ENCODE measurements at regions not wholly inside any gene's neighbourhood (a gene's known extent, or its start where the extent isn't known, plus 50 kb on each side); places are given as distances from the start of the nearest gene placed in this dataset.

DNA sequence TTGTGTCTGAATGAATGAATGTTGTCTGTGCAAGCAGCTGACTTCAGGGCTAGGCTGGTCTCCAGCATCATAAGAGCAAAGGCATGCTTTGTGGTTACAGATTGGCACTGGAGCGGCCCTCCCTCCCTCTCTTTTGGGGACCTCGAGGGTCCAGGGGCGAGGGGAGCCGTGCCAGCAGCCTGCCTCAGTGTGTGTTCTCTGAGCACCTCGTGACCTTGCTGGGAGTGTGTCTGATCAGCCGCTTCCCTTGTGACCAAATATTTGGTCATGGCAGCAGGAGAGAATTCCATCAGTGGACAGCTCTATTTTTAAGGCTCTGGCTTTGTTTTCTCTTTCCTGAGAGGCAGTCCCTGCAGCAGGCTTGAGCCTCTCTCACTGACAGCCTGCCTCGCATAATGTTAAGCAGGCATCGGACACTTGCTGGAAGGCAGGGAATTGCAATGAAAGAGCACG, 329.7 kb downstream of the UQCRFS1 start:
- no peak overlapping the region for H3K4me3 ChIP-seq (ENCODE audit: low read length)
- no peak for TF ChIP-seq ZNF274 (IDR thresholded peaks at IDR 0.05; ENCODE audit: low read depth, low read length)

DNA sequence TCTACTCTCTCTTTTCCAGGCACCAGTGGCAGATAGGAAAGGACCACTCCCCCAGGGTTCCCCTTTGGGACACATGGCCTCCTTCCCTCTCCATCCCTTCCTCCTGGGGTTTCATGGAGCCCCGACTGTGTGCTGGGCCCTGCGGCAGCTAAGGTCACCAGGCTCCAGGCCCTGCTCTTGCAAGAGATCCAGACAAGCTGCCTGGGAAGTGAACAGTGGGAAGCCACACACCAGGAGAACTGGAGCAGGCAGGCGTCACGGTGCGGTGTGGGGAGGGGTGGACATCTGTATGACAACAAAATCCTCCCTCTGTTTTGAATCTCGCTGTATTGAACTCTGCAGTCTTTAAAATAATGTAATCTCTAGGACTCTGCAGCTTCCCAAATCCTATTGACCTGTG, 330.1 kb downstream of the UQCRFS1 start:
- no peak overlapping the region for H3K4me3 ChIP-seq (ENCODE audit: low read length)
- TF ChIP-seq ZNF274 (IDR thresholded peaks at IDR 0.05; ENCODE audit: low read depth, low read length) = no peak

DNA sequence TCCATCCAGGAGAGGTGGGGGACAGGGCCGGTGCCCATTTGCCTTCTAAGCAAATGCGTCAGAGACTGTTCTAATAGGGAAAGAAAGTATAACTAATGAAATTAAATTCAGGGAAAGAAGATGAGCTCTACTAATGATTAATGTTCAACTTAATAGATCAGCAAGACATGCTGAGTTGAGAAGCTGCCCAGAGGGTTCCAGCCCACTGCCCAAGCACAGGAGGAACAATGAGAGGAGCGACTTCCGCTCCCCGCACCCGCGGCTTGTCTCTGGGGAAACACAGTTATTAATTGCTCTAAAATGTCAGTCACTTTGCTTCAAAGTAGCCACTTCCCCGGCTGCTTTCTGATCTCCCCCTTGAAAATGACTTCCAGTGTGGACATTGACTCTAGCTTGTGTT, 331.3 kb downstream of the UQCRFS1 start:
- H3K4me3 ChIP-seq (ENCODE audit: low read length) = no peak overlapping the region
- TF ChIP-seq ZNF274 (IDR thresholded peaks at IDR 0.05; ENCODE audit: low read depth, low read length) = no peak

DNA sequence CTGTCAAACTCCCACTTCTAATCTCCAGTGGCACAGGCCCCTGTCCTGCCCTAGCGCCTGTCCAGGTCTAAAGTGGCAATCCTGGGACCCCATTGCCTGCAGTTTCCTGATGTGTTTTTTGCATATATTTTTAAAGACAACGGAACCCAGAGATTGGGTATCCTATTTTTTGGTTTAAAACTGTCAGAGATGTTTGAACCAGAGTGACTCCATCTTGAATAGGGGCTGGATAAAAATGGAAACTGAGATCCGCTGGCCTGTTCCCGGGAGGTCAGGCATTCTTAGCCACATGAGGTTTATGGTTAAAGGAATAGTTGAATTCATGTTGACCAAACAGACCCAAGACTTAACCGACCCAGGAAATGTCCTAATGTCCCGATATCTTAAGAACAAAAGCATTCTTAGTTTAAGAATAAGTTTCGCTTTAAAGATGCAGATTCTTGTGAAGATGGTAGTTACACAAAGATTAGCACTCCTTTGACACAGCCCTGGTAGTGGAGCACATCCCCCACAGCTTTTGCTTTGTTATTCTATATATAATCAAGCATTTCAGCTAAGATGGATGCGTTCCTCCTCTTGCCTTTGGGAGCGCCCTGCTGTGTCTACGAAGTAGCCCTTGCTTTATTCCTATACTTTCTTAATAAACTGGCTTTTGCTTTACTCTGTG, 332.1 kb downstream of the UQCRFS1 start:
- no peak overlapping the region for H3K4me3 ChIP-seq (ENCODE audit: low read length)

DNA sequence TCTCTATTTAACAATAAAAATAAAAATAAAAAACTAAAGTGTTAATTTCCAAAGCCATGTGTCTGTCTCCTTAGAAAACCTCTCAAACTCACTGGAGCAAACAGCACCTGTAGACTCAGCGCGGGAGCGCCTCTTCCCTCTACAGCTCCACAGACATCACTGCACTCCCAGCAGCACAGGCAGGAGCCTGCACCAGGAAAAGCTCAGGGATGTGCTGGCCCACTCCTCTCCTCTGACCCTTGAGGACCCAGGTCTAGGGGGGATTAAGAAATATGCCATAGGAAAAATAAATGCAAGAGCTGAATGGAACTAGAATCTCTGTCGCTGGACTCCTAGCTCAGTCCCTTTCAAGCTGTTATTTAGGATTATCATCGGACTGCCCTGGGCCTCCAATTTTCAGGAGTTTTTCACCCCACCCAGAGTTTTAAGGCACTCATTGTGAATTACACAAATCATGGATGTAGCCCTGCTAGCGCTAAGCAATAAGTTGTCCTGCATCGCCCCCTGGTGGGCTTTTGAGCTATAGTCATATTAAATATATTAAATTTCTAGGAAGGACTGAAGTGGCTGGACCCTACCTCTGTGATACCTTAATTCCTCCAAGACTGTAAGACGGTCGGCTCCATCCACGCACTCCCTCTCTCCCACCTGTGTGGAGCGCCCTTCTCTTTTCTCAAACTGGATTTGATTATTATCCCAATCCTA, 333.9 kb downstream of the UQCRFS1 start:
- H3K4me3 ChIP-seq (ENCODE audit: low read length) = no peak overlapping the region
- no peak for TF ChIP-seq ZNF274 (IDR thresholded peaks at IDR 0.05; ENCODE audit: low read depth, low read length)

More for the DNA sequence above, 332.1 kb downstream of the UQCRFS1 start:
- TF ChIP-seq ZNF274 (IDR thresholded peaks at IDR 0.05; ENCODE audit: low read depth, low read length) = no peak

- H3K4me3 ChIP-seq (ENCODE audit: low read length) = no peak overlapping the region
These were observed 336.3 kb downstream of the UQCRFS1 start for GRCh38 chr19:28876609-28877123.

GRCh38 chr19:28874742-28875141, 338.2 kb downstream of the UQCRFS1 start:
- no peak for TF ChIP-seq ZNF274 (IDR thresholded peaks at IDR 0.05; ENCODE audit: low read depth, low read length)

More at GRCh38 chr19:28876609-28877123, 336.3 kb downstream of the UQCRFS1 start:
- no peak for TF ChIP-seq ZNF274 (IDR thresholded peaks at IDR 0.05; ENCODE audit: low read depth, low read length)

GRCh38 chr19:28873301-28873700, 339.6 kb downstream of the UQCRFS1 start:
- no peak overlapping the region for H3K4me3 ChIP-seq (ENCODE audit: low read length)
- no peak for TF ChIP-seq ZNF274 (IDR thresholded peaks at IDR 0.05; ENCODE audit: low read depth, low read length)

More at GRCh38 chr19:28874742-28875141, 338.2 kb downstream of the UQCRFS1 start:
- H3K4me3 ChIP-seq (ENCODE audit: low read length) = no peak overlapping the region

GRCh38 chr19:28871099-28871725, 341.7 kb downstream of the UQCRFS1 start:
- TF ChIP-seq ZNF274 (IDR thresholded peaks at IDR 0.05; ENCODE audit: low read depth, low read length) = no peak
- H3K4me3 ChIP-seq (ENCODE audit: low read length) = no peak overlapping the region

DNA sequence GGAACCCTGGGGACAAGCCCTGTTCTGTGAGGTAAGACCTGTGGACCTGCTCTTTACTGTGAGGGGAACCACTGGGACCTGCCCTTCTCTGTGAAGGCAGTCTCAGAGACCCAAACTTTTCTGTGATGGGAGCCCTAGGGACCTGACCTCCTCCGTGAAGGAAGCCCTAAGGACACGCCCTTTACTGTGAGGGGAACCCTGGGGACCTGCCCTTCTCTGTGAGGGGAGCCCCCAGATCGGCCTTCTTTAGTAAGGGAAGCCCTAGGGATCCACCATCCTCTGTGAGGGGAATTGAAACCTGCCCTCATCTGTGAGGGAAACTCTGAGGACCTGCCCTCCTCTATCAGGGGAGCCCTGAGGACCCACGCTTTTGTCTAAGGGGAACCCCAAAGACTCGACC, 343.5 kb downstream of the UQCRFS1 start:
- no peak for TF ChIP-seq ZNF274 (IDR thresholded peaks at IDR 0.05; ENCODE audit: low read depth, low read length)
- no peak overlapping the region for H3K4me3 ChIP-seq (ENCODE audit: low read length)

DNA sequence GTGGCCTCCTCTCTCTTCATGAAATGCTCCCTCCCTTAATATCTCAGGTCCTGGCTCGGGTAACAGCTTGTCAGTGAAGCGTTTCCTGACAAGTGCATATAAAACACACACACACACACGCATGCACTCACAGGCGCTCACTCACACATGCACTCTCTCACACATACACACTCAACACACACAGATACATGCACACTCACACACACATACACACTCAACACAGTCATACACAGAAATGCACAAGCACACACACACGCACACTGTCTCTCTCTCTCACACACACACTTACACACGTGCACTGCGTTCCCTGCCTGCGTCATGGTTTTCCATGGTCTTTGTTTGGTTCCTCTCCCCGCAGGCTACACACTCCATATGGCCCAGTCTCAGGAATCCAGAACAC, 344.1 kb downstream of the UQCRFS1 start:
- no peak overlapping the region for H3K4me3 ChIP-seq (ENCODE audit: low read length)
- no peak for TF ChIP-seq ZNF274 (IDR thresholded peaks at IDR 0.05; ENCODE audit: low read depth, low read length)

DNA sequence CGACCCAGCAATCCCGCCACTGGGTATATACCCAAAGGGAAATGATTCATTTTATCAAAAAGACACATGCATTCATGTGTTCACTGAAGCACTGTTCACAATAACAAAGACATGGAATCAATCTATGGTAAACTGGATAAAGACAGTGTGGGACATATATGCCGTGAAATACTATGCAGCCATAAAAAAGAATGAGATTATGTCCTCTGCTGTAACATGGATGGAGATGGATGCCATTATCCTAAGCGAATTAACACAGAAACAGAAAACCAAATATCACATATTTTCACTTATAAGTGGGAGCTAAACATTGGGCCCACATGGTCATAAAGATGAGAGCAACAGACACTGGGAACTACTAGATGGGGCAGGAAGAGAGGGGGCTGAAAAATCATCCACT, 345.0 kb downstream of the UQCRFS1 start:
- TF ChIP-seq ZNF274 (IDR thresholded peaks at IDR 0.05; ENCODE audit: low read depth, low read length) = no peak
- no peak overlapping the region for H3K4me3 ChIP-seq (ENCODE audit: low read length)

- no peak for TF ChIP-seq ZNF274 (IDR thresholded peaks at IDR 0.05; ENCODE audit: low read depth, low read length)
- H3K4me3 ChIP-seq (ENCODE audit: low read length) = no peak overlapping the region
These were observed 348.3 kb downstream of the UQCRFS1 start for GRCh38 chr19:28864577-28865042.

GRCh38 chr19:28864024-28864503, 348.9 kb downstream of the UQCRFS1 start:
- no peak overlapping the region for H3K4me3 ChIP-seq (ENCODE audit: low read length)
- no peak for TF ChIP-seq ZNF274 (IDR thresholded peaks at IDR 0.05; ENCODE audit: low read depth, low read length)

Measured in GM08714 (cell line).